GM23338 (cell line): ENCODE measurements at regions not wholly inside any gene's neighbourhood (a gene's known extent, or its start where the extent isn't known, plus 50 kb on each side); places are given as distances from the start of the nearest gene placed in this dataset.
A peak's percentile ranks its signal among the peaks of the same experiment; 100 is the strongest.

Experiments used
- ATAC-seq: fragments of 200-7000 bp; cut with Tn5 transposase; 3 replicates; pipeline ENCODE4 v1.9.1; 2020
- DNase-seq: peaks from one replicate; pipeline ENCODE4 v3.0.0-alpha.2; 2015; ENCODE audit warnings: low spot score
- H2AFZ ChIP-seq: fragments of 200-600 bp; sonication (generic); 2 replicates; pipeline ENCODE4 v1.8.0; 2016; ENCODE audit warnings: antibody characterized with exemption, mild to moderate bottlenecking, moderate library complexity
- H3F3A ChIP-seq: fragments of 200-600 bp; sonication (generic); replicated peaks from 2 replicates; pipeline ENCODE4 v1.8.0; 2017; ENCODE audit warnings: antibody characterized with exemption, mixed run types, low read depth
- H3K27ac ChIP-seq: fragments of 200-600 bp; sonication (generic); 2 replicates; pipeline ENCODE4 v1.6.1; 2016; ENCODE audit warnings: low read depth
- H3K27me3 ChIP-seq: fragments of 200-600 bp; sonication (generic); 2 replicates; pipeline ENCODE4 v1.8.0; 2016; ENCODE audit warnings: mild to moderate bottlenecking, mixed run types, moderate library complexity; ENCODE audit not compliant: insufficient read depth
- H3K36me3 ChIP-seq: fragments of 200-600 bp; sonication (generic); 2 replicates; pipeline ENCODE4 v1.8.0; 2016; ENCODE audit warnings: mild to moderate bottlenecking; ENCODE audit not compliant: insufficient read depth
- H3K4me1 ChIP-seq: fragments of 200-600 bp; sonication (generic); 2 replicates; pipeline ENCODE4 v1.8.0; 2016; ENCODE audit warnings: mild to moderate bottlenecking, moderate library complexity; ENCODE audit not compliant: insufficient read depth
- H3K4me2 ChIP-seq: fragments of 200-600 bp; sonication (generic); 2 replicates; pipeline ENCODE4 v1.7.1; 2017; ENCODE audit warnings: mixed run types
- H3K4me3 ChIP-seq: fragments of 200-600 bp; sonication (generic); 2 replicates; pipeline ENCODE4 v1.6.1; 2016; ENCODE audit warnings: mixed run types
- H3K79me2 ChIP-seq: fragments of 200-600 bp; sonication (generic); replicated peaks from 2 replicates; pipeline ENCODE4 v1.8.0; 2017; ENCODE audit warnings: mild to moderate bottlenecking; ENCODE audit not compliant: insufficient read depth
- H3K9me2 ChIP-seq: fragments of 200-600 bp; sonication (generic); 2 replicates; pipeline ENCODE4 v1.8.0; 2017; ENCODE audit not compliant: insufficient read depth
- H4K20me1 ChIP-seq: fragments of 200-600 bp; sonication (generic); replicated peaks from 2 replicates; pipeline ENCODE4 v1.8.0; 2017; ENCODE audit warnings: mild to moderate bottlenecking; ENCODE audit not compliant: insufficient read depth
- H3K27ac Mint-ChIP-seq: 2 replicates; pipeline ENCODE4 v1.8.0; 2020; ENCODE audit warnings: inconsistent platforms, mild to moderate bottlenecking, moderate library complexity, mixed read lengths
- H3K27me3 Mint-ChIP-seq: 3 replicates; pipeline ENCODE4 v1.8.0; 2022; ENCODE audit warnings: low read depth, mild to moderate bottlenecking, moderate library complexity, mixed read lengths, inconsistent platforms; ENCODE audit not compliant: insufficient read depth, poor library complexity
- H3K36me3 Mint-ChIP-seq: 3 replicates; pipeline ENCODE4 v1.8.0; 2021; ENCODE audit warnings: low read depth, mild to moderate bottlenecking, inconsistent platforms, moderate library complexity, mixed read lengths
- H3K4me1 Mint-ChIP-seq: 3 replicates; pipeline ENCODE4 v1.8.0; 2020; ENCODE audit warnings: mild to moderate bottlenecking, inconsistent platforms, mixed read lengths
- H3K4me3 Mint-ChIP-seq: 3 replicates; pipeline ENCODE4 v1.8.0; 2021; ENCODE audit warnings: moderate library complexity, mild to moderate bottlenecking, inconsistent platforms, mixed read lengths
- H3K9me3 Mint-ChIP-seq: 3 replicates; pipeline ENCODE4 v1.8.0; 2020; ENCODE audit warnings: moderate library complexity, mild to moderate bottlenecking, inconsistent platforms, mixed read lengths
- CREB1 ChIP-seq: fragments of 250-450 bp; sonication (Bioruptor Pico); IDR thresholded peaks from 2 replicates; pipeline ENCODE4 v1.5.0; 2020; ENCODE audit warnings: low read depth, mild to moderate bottlenecking, moderate library complexity
- CTCF ChIP-seq, 2 experiments: fragments of 200-600 bp in 1 of 2; sonication (generic) in 1 of 2; conservative IDR thresholded peaks; 2 replicates each; pipeline versions ENCODE4 v1.5.1 to v1.6.1; 2016 to 2017; ENCODE audit warnings: antibody characterized with exemption in 2 of 2, low read depth in 2 of 2, mild to moderate bottlenecking in 2 of 2, moderate library complexity in 1 of 2
- ETS1 ChIP-seq: IDR thresholded peaks from 2 replicates; pipeline ENCODE4 v1.6.1; 2016; ENCODE audit warnings: antibody characterized with exemption
- EZH2 ChIP-seq: fragments of 200-600 bp; sonication (generic); IDR thresholded peaks from one replicate; pipeline ENCODE4 v1.8.0; 2017; ENCODE audit warnings: antibody characterized with exemption, mild to moderate bottlenecking, low read depth; ENCODE audit not compliant: unreplicated experiment
- EZH2phosphoT487 ChIP-seq: fragments of 200-600 bp; sonication (generic); IDR thresholded peaks from one replicate; pipeline ENCODE4 v1.8.1; 2018; ENCODE audit warnings: antibody characterized with exemption; ENCODE audit not compliant: unreplicated experiment
- NANOG ChIP-seq: IDR thresholded peaks from 2 replicates; pipeline ENCODE4 v1.6.1; 2016; ENCODE audit warnings: antibody characterized with exemption, borderline replicate concordance
- POLR2AphosphoS5 ChIP-seq: IDR thresholded peaks from 2 replicates; pipeline ENCODE4 v1.6.1; 2016; ENCODE audit warnings: antibody characterized with exemption, low read depth
- ZNF114 ChIP-seq: fragments of 250-450 bp; sonication (Bioruptor Pico); IDR thresholded peaks from 2 replicates; pipeline ENCODE4 v1.5.0; 2020; ENCODE audit warnings: mild to moderate bottlenecking, moderate library complexity
- ZNF331 ChIP-seq: fragments of 250-450 bp; sonication (Bioruptor Pico); IDR thresholded peaks from 2 replicates; pipeline ENCODE4 v1.5.0; 2020; ENCODE audit warnings: low read depth, mild to moderate bottlenecking, moderate library complexity
- ZNF462 ChIP-seq: fragments of 250-450 bp; sonication (Bioruptor Pico); IDR thresholded peaks from 2 replicates; pipeline ENCODE4 v1.5.0; 2020; ENCODE audit warnings: mild to moderate bottlenecking, moderate library complexity

- H3K4me2 ChIP-seq, result no peak overlapping the region
- no peaks in the 10 kb centered on the region for H3K36me3 Mint-ChIP-seq
- H3K4me1 Mint-ChIP-seq, result peaks cover 5% of the 10 kb centered on the region
These were observed 94.4 kb upstream of the SATB2 start for GRCh38 chr2:199552141-199552540.

GRCh38 chr2:199543606-199544172, 86.0 kb upstream of the SATB2 start:
- Mint-ChIP-seq H3K4me1 (no peaks in the 10 kb centered on the region), H3K27ac (no peak overlapping the region), H3K27me3 (no peaks in the 10 kb centered on the region), H3K4me3 (no peak overlapping the region), H3K9me3 (no peaks in the 10 kb centered on the region), H3K36me3 (no peaks in the 10 kb centered on the region)
- no peaks in the 10 kb centered on the region for H3K36me3 ChIP-seq
- no peak overlapping the region for H3K4me2 ChIP-seq
- no peak for DNase-seq
- TF ChIP-seq CTCF (conservative IDR thresholded peaks at IDR 0.05; ENCODE audit: low read depth in 2 of 2) (no peak), CREB1 (no peak), EZH2 (no peak), ZNF331 (CRISPR knock-in tag) (no peak), EZH2phosphoT487 (no peak), ETS1 (no peak), ZNF114 (CRISPR knock-in tag) (no peak), ZNF462 (CRISPR knock-in tag) (no peak), POLR2AphosphoS5 (no peak), NANOG (no peak)
- no peak overlapping the region for H2AFZ ChIP-seq
- no peaks in the 10 kb centered on the region for H4K20me1 ChIP-seq
- H3K79me2 ChIP-seq, result no peaks in the 10 kb centered on the region
- no peak for ATAC-seq
- no peaks in the 10 kb centered on the region for H3K27me3 ChIP-seq
- H3K4me1 ChIP-seq, result no peaks in the 10 kb centered on the region
- no peak overlapping the region for H3K27ac ChIP-seq
- no peak overlapping the region for H3K4me3 ChIP-seq
- H3K9me2 ChIP-seq, result peaks cover 8% of the 10 kb centered on the region
- H3F3A ChIP-seq, result no peaks in the 10 kb centered on the region

More at GRCh38 chr2:199552141-199552540, 94.4 kb upstream of the SATB2 start:
- no peak for DNase-seq
- no peak for TF ChIP-seq POLR2AphosphoS5
- ATAC-seq, result no peak
- no peak overlapping the region for H3K4me3 ChIP-seq
- H3K27ac Mint-ChIP-seq, result no peak overlapping the region
- no peaks in the 10 kb centered on the region for H3K27me3 ChIP-seq
- no peaks in the 10 kb centered on the region for H3K36me3 ChIP-seq
- H3K79me2 ChIP-seq, result no peaks in the 10 kb centered on the region
- H3K27ac ChIP-seq, result no peak overlapping the region
- H3K9me2 ChIP-seq, result no peaks in the 10 kb centered on the region
- H3K4me1 ChIP-seq, result no peaks in the 10 kb centered on the region
- peaks cover 2% of the 10 kb centered on the region for H3K27me3 Mint-ChIP-seq
- peak overlapping the region; percentile 28; the same call in 1 of the 2 replicates for H2AFZ ChIP-seq
- no peaks in the 10 kb centered on the region for H3F3A ChIP-seq
- H3K4me3 Mint-ChIP-seq, result no peak overlapping the region
- H3K9me3 Mint-ChIP-seq, result no peaks in the 10 kb centered on the region
- H4K20me1 ChIP-seq, result no peaks in the 10 kb centered on the region
